ENCODE measurements at regions not wholly inside any gene's neighbourhood (a gene's known extent, or its start where the extent isn't known, plus 50 kb on each side); places are given as distances from the start of the nearest gene placed in this dataset.

- peaks cover 15% of the 10 kb centered on the region for H3K9me3 Mint-ChIP-seq
- H3K4me1 Mint-ChIP-seq: peaks cover 10% of the 10 kb centered on the region; the same call in 1 of the 2 replicates
- DNase-seq (ENCODE audit: low spot score): no peak
- no peak for TF ChIP-seq STAT6 (CRISPR knock-in tag; conservative IDR thresholded peaks at IDR 0.05; ENCODE audit: low read depth)
- no peak for TF ChIP-seq IRF1 (CRISPR knock-in tag; IDR thresholded peaks at IDR 0.05)
- no peak for TF ChIP-seq MAX (CRISPR knock-in tag; IDR thresholded peaks at IDR 0.05)
- TF ChIP-seq ZNF317 (CRISPR knock-in tag; IDR thresholded peaks at IDR 0.05; ENCODE audit: borderline replicate concordance, low read depth): no peak
- no peak for TF ChIP-seq ARID4B (CRISPR knock-in tag; IDR thresholded peaks at IDR 0.05; ENCODE audit: borderline replicate concordance)
- TF ChIP-seq ATF3 (CRISPR knock-in tag; conservative IDR thresholded peaks at IDR 0.05): no peak
- no peak for TF ChIP-seq NR2C2 (CRISPR knock-in tag; IDR thresholded peaks at IDR 0.05)
- TF ChIP-seq GRHL2 (CRISPR knock-in tag; IDR thresholded peaks at IDR 0.05; ENCODE audit: insufficient replicate concordance, severe bottlenecking): no peak
- no peak for TF ChIP-seq NFATC4 (CRISPR knock-in tag; IDR thresholded peaks at IDR 0.05)
- TF ChIP-seq USF2 (CRISPR knock-in tag; IDR thresholded peaks at IDR 0.05): no peak
- no peak for TF ChIP-seq GTF2I (CRISPR knock-in tag; conservative IDR thresholded peaks at IDR 0.05)
- TF ChIP-seq NR1H2 (CRISPR knock-in tag; IDR thresholded peaks at IDR 0.05): no peak
- TF ChIP-seq ZNF396 (CRISPR knock-in tag; IDR thresholded peaks at IDR 0.05; ENCODE audit: borderline replicate concordance): no peak
- TF ChIP-seq PRDM15 (CRISPR knock-in tag; IDR thresholded peaks at IDR 0.05): no peak
- no peak for TF ChIP-seq HMGXB4 (CRISPR knock-in tag; IDR thresholded peaks at IDR 0.05)
- TF ChIP-seq ZNF219 (CRISPR knock-in tag; IDR thresholded peaks at IDR 0.05; ENCODE audit: borderline replicate concordance): no peak
- no peak for TF ChIP-seq FOXP1 (CRISPR knock-in tag; IDR thresholded peaks at IDR 0.05; ENCODE audit: borderline replicate concordance)
- TF ChIP-seq JUN (CRISPR knock-in tag; IDR thresholded peaks at IDR 0.05): no peak
- TF ChIP-seq ZNF281 (CRISPR knock-in tag; IDR thresholded peaks at IDR 0.05): no peak
- H3K36me3 Mint-ChIP-seq: peaks cover 6% of the 10 kb centered on the region
- no peak overlapping the region for H3K4me3 Mint-ChIP-seq
- peak; percentile 41 for ATAC-seq
- ChIA-PET POLR2A (no interaction called here), CTCF (interaction anchor here (1.1 kb wide), 1 partner anchor 148 kb away, joined by 4 read pairs; no protein-coding TSS in a partner anchor)
- no peak overlapping the region for H3K27ac Mint-ChIP-seq
- H3K27me3 Mint-ChIP-seq (ENCODE audit: low read depth): peaks cover under 1% of the 10 kb centered on the region; the same call in 1 of the 2 replicates
Observed at GRCh38 chr17:5941258-5941657, 128.9 kb upstream of the WSCD1 start.
